ENCODE measurements at regions not wholly inside any gene's neighbourhood (a gene's known extent, or its start where the extent isn't known, plus 50 kb on each side); places are given as distances from the start of the nearest gene placed in this dataset.

DNA sequence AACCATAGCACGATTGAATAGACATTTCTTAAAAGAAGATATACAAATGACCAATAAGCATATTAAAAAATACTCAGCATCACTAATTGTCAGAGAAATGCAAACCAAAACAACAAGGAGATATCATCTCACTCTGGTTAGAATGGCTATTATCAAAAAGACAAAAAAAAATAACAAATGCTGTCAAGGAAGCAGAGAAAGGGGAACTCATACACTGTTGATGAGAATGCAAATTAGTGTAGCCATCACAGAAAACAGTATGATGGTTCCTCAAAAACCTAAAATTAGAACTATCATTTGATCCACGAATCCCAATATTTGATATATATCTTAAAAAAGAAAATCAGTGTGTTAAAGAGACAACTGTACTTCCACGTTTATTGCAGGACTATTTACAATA lies 71.7 kb upstream of the BANK1 start:
- TF ChIP-seq POLR2AphosphoS5 (IDR thresholded peaks at IDR 0.05), result no peak
- TF ChIP-seq, protein P1, sequence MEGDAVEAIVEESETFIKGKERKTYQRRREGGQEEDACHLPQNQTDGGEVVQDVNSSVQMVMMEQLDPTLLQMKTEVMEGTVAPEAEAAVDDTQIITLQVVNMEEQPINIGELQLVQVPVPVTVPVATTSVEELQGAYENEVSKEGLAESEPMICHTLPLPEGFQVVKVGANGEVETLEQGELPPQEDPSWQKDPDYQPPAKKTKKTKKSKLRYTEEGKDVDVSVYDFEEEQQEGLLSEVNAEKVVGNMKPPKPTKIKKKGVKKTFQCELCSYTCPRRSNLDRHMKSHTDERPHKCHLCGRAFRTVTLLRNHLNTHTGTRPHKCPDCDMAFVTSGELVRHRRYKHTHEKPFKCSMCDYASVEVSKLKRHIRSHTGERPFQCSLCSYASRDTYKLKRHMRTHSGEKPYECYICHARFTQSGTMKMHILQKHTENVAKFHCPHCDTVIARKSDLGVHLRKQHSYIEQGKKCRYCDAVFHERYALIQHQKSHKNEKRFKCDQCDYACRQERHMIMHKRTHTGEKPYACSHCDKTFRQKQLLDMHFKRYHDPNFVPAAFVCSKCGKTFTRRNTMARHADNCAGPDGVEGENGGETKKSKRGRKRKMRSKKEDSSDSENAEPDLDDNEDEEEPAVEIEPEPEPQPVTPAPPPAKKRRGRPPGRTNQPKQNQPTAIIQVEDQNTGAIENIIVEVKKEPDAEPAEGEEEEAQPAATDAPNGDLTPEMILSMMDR (IDR thresholded peaks at IDR 0.05), result no peak

Data from gastroesophageal sphincter (tissue), 3 donors.